K562 (cell line): ENCODE measurements at regions not wholly inside any gene's neighbourhood (a gene's known extent, or its start where the extent isn't known, plus 50 kb on each side); places are given as distances from the start of the nearest gene placed in this dataset.

Source experiments
- ATAC-seq: fragments of 200-7000 bp; cut with Tn5 transposase; 3 replicates; pipeline ENCODE4 v1.9.1; 2020; ENCODE audit warnings: moderate library complexity
- BruUV-seq: library from RNA; stranded (reverse); fragments of 400-500 nt; replicated peaks from 2 replicates; lab custom pipeline; 2021; lab: Mats Ljungman, UMichigan
- CTCF ChIA-PET: fragments of 300-600 bp; formaldehyde crosslinking; extraction: SDS; loops from one replicate; lab custom pipeline; 2021; ENCODE audit warnings: low intra/inter-chr PET ratio; lab: Yijun Ruan, JAX
- POLR2A ChIA-PET: fragments of 300-600, 350-650 bp; sonication (Branson Sonifier 250); formaldehyde crosslinking; extraction: SDS; loops from one replicate; lab custom pipeline; 2021; ENCODE audit warnings: antibody characterized with exemption, inconsistent platforms; lab: Yijun Ruan, JAX
- DNase-seq, 4 experiments: peaks; one replicate each; pipeline versions ENCODE4 v3.0.0 to v3.0.0-alpha.2; 2011 to 2018; ENCODE audit warnings: low spot score in 3 of 4, mixed read lengths in 3 of 4; ENCODE audit errors: extremely low read depth in 1 of 4
- FAIRE-seq: peaks from 2 replicates; lab custom pipeline; 2011; peaks lifted over from hg19 to GRCh38; lab: Jason Lieb, UNC
- H2AFZ ChIP-seq: 2 replicates; pipeline ENCODE4 v1.6.0; 2011; ENCODE audit warnings: low read depth, low read length, control low read depth, inconsistent platforms
- H3K27ac ChIP-seq: fragments of 200-600 bp; 3 replicates; pipeline ENCODE4 v1.8.0; 2011; ENCODE audit warnings: low read depth, mild to moderate bottlenecking, control low read depth, inconsistent platforms, low read length, moderate library complexity, mixed read lengths; ENCODE audit errors: extremely low read depth
- H3K27me3 ChIP-seq, 2 experiments: fragments of 300-600 bp in 1 of 2; 2 replicates in 1 of 2; 3 replicates in 1 of 2; pipeline versions ENCODE4 v1.6.0 to v1.8.0; 2011; ENCODE audit warnings: inconsistent platforms in 2 of 2, low read length in 2 of 2, mild to moderate bottlenecking in 1 of 2, mixed read lengths in 1 of 2, moderate library complexity in 1 of 2; ENCODE audit not compliant: control insufficient read depth in 2 of 2, insufficient read depth in 2 of 2
- H3K36me3 ChIP-seq: fragments of 300-600 bp; 3 replicates; pipeline ENCODE4 v1.8.0; 2011; ENCODE audit warnings: mild to moderate bottlenecking, low read length, inconsistent platforms; ENCODE audit not compliant: control insufficient read depth, insufficient read depth
- H3K4me1 ChIP-seq, 2 experiments: fragments of 200-600 bp in 1 of 2; replicated peaks in 1 of 2; 2 replicates in 1 of 2; 3 replicates in 1 of 2; pipeline versions ENCODE4 v1.5.1 to v1.8.0; 2011; ENCODE audit warnings: inconsistent platforms in 2 of 2, low read length in 2 of 2, mild to moderate bottlenecking in 1 of 2, mixed read lengths in 1 of 2, moderate library complexity in 1 of 2; ENCODE audit not compliant: control insufficient read depth in 2 of 2, insufficient read depth in 2 of 2
- H3K4me2 ChIP-seq: 2 replicates; pipeline ENCODE4 v1.6.1; 2011; ENCODE audit warnings: low read length, control low read depth, inconsistent platforms, mixed read lengths; ENCODE audit not compliant: insufficient read depth
- H3K4me3 ChIP-seq: fragments of 200-600 bp; sonication (generic), shearing (Covaris generic); 2 replicates; pipeline ENCODE4 v1.5.1; 2016; ENCODE audit warnings: control low read depth, inconsistent platforms
- H3K79me2 ChIP-seq: fragments of 200-600 bp; 3 replicates; pipeline ENCODE4 v1.8.0; 2011; ENCODE audit warnings: low read length, inconsistent platforms; ENCODE audit not compliant: control insufficient read depth, insufficient read depth
- H3K9ac ChIP-seq, 2 experiments: 2 replicates each; pipeline versions ENCODE4 v1.6.0 to v1.6.1; 2011; ENCODE audit warnings: low read depth in 2 of 2, low read length in 2 of 2, control low read depth in 1 of 2, inconsistent platforms in 1 of 2, mild to moderate bottlenecking in 1 of 2, mixed read lengths in 1 of 2; ENCODE audit not compliant: insufficient read depth in 1 of 2
- H3K9me1 ChIP-seq: one replicate; pipeline ENCODE4 v1.6.0; 2011; ENCODE audit warnings: inconsistent platforms, mild to moderate bottlenecking, low read length, moderate library complexity; ENCODE audit not compliant: control insufficient read depth, insufficient read depth
- H3K9me3 ChIP-seq: replicated peaks from 2 replicates; pipeline ENCODE4 v1.5.1; 2011; ENCODE audit warnings: low read depth, low read length, inconsistent platforms; ENCODE audit not compliant: control insufficient read depth, insufficient read depth
- H4K20me1 ChIP-seq: replicated peaks from 2 replicates; pipeline ENCODE4 v1.6.1; 2011; ENCODE audit warnings: low read length, inconsistent platforms, mixed read lengths; ENCODE audit not compliant: control insufficient read depth, insufficient read depth
- CREB3 ChIP-seq: fragments of 450-650 bp; conservative IDR thresholded peaks from 2 replicates; pipeline ENCODE4 v1.6.1; 2016; ENCODE audit warnings: missing genetic modification characterization, low read depth, mild to moderate bottlenecking, missing compliant biosample characterization, moderate library complexity
- CSDE1 ChIP-seq, 2 experiments: fragments of 450-650 bp; IDR thresholded peaks; 2 replicates each; pipeline ENCODE4 v1.6.1; 2016; ENCODE audit warnings: mild to moderate bottlenecking in 1 of 2
- DNMT1 ChIP-seq: fragments of 450-650 bp; IDR thresholded peaks from 2 replicates; pipeline ENCODE4 v1.6.1; 2016; ENCODE audit warnings: antibody characterized with exemption, mild to moderate bottlenecking
- EP400 ChIP-seq: fragments of 450-650 bp; IDR thresholded peaks from 2 replicates; pipeline ENCODE4 v1.6.1; 2017; ENCODE audit warnings: antibody characterized with exemption, mild to moderate bottlenecking, moderate library complexity
- HINFP ChIP-seq: fragments of 450-650 bp; conservative IDR thresholded peaks from 2 replicates; pipeline ENCODE4 v1.6.1; 2016; ENCODE audit warnings: missing genetic modification characterization, low read depth, mild to moderate bottlenecking, control low read depth, missing compliant biosample characterization
- MTF1 ChIP-seq: fragments of 250-450 bp; sonication (Bioruptor Pico); IDR thresholded peaks from 2 replicates; pipeline ENCODE4 v1.9.0; 2021; ENCODE audit warnings: moderate library complexity, mild to moderate bottlenecking, inconsistent platforms, borderline replicate concordance
- PATZ1 ChIP-seq: fragments of 250-450 bp; sonication (Bioruptor Pico); IDR thresholded peaks from 2 replicates; pipeline ENCODE4 v1.5.0; 2020; ENCODE audit warnings: mild to moderate bottlenecking, borderline replicate concordance
- SMARCA4 ChIP-seq: fragments of 450-650 bp; IDR thresholded peaks from 2 replicates; pipeline ENCODE4 v1.6.1; 2016
- SNIP1 ChIP-seq: fragments of 450-650 bp; IDR thresholded peaks from 2 replicates; pipeline ENCODE4 v1.7.1; 2017; ENCODE audit warnings: low read depth, mild to moderate bottlenecking
- ZNF431 ChIP-seq: sonication (generic); formaldehyde crosslinking; IDR thresholded peaks from 2 replicates; pipeline ENCODE4 v1.8.0; 2022; ENCODE audit warnings: mild to moderate bottlenecking, missing genetic modification reagents
- ZNF583 ChIP-seq: fragments of 250-450 bp; sonication (Bioruptor Pico); IDR thresholded peaks from 2 replicates; pipeline ENCODE4 v1.4.0; 2020
- WGBS: fragments of 100-300 bp; shearing (Covaris generic); methylation state at CpG from one replicate; pipeline ENCODE4 v1.1.6; 2016; ENCODE audit warnings: low coverage, mixed read lengths; ENCODE audit not compliant: insufficient coverage; ENCODE audit errors: missing lambda C conversion rate; 5-methylcytosine and 5-hydroxymethylcytosine counted together
- in situ Hi-C: fragments of 300-500 bp; cut with MboI; formaldehyde crosslinking; loops from 4 replicates; pipeline ENCODE4 v1.15.0; 2018; ENCODE audit warnings: inconsistent platforms, mixed read lengths
- intact Hi-C: fragments of 100-400 bp; cut with micrococcal nuclease; formaldehyde crosslinking; loops from 2 replicates; pipeline ENCODE4 v1.14.2; 2022

GRCh38 chr11:25863986-25864385, 467.9 kb upstream of the ANO3 start (continued):
- TF ChIP-seq ZNF583, result no peak
- no peak for TF ChIP-seq SNIP1
- no peak for TF ChIP-seq ZNF431 (CRISPR knock-in tag)
- TF ChIP-seq HINFP (tag), result no peak
- TF ChIP-seq SMARCA4, result no peak
- TF ChIP-seq PATZ1 (CRISPR knock-in tag), result no peak
- TF ChIP-seq, all 486 proteins: peak for 0

GRCh38 chr11:25876456-25876965, 455.4 kb upstream of the ANO3 start:
- Histone ChIP-seq H3K4me3 (no peak overlapping the region), H3K36me3 (no peaks in the 10 kb centered on the region), H3K27ac (no peak overlapping the region), H3K4me1 (no peaks in the 10 kb centered on the region), H3K9me3 (no peaks in the 10 kb centered on the region), H3K4me2 (no peak overlapping the region), H3K27me3 (no peaks in the 10 kb centered on the region), H3K9ac (no peak overlapping the region), H3K9me1 (no peaks in the 10 kb centered on the region), H2AFZ (no peak overlapping the region), H3K79me2 (no peaks in the 10 kb centered on the region), H4K20me1 (no peaks in the 10 kb centered on the region)
- ATAC-seq, result no peak
- in situ Hi-C loops, result no loop called here
- no peak for FAIRE-seq
- TF ChIP-seq DNMT1 (no peak), CSDE1 (IDR thresholded peaks at IDR 0.05) (no peak), MTF1 (no peak), EP400 (no peak), CREB3 (tag) (no peak)
- WGBS, result 0% methylated on average over 3 of the region's 3 CpGs
- ChIA-PET POLR2A (no interaction called here), CTCF (no interaction called here)
- BruUV-seq, result no TSS peak
- intact Hi-C loops, result no loop called here
- no peak for DNase-seq
